Globus pallidus (tissue), 1 donor: ENCODE measurements at regions not wholly inside any gene's neighbourhood (a gene's known extent, or its start where the extent isn't known, plus 50 kb on each side); places are given as distances from the start of the nearest gene placed in this dataset.

Experiments
- DNase-seq: peaks from one replicate; pipeline ENCODE4 v3.0.0-alpha.2; 2015; ENCODE audit warnings: low spot score

DNA sequence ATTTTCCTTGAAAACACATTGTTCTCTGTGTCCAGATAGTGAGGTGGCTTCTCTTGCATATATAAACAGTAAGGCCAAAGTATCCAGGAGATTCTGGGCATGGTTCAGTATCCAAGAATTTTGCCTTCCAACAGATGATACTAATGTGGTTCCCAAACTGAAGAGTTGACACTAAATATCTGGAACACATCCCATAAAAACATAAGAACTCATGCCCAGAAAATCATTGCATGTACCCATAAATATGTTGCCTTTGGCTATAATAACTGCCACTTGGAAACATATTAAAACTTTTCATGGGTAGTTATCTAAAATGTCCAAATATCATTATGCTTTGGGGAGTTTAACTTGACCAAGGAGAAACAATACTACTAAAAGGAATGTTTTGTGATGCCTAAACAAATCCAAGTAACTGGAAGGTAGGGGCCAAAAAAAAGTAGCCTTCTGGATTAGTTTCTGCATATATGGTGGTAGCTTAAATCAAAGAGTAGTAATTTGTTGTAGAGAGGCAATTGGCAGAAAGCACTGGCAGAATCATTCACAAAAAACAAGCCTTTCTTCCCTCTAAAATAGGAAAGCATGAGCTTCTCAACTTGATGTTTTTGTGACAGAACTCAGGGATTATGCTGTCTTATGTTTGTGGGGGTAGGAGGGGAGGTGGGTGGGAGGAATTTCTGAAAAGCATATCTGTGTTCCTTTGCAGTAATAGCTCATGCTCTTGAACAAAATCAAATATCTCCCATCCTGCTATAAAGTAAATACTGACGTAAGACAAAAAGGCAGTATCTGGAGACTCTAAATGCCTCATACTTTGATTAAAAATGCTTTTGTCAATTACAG is 753.9 kb downstream of the TUSC7 start:
- no peak for DNase-seq

DNA sequence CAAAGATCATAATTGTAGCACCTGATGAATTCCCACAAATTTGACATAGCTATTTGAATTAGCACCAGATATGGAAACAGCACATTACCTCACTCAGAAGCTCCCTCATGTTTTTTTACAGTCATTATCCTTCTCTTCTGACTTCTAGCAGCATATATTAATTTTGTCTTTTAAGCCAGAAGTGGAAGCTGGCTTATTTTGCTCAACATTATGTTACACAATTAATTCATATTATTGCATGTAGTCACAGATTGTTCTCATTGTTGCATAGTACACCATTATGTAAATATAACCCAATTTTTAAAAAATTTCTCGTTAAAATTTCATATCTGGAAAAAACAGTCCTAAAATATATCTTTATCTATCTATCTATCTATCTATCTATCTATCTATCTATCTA is 762.3 kb downstream of the TUSC7 start:
- no peak for DNase-seq

DNA sequence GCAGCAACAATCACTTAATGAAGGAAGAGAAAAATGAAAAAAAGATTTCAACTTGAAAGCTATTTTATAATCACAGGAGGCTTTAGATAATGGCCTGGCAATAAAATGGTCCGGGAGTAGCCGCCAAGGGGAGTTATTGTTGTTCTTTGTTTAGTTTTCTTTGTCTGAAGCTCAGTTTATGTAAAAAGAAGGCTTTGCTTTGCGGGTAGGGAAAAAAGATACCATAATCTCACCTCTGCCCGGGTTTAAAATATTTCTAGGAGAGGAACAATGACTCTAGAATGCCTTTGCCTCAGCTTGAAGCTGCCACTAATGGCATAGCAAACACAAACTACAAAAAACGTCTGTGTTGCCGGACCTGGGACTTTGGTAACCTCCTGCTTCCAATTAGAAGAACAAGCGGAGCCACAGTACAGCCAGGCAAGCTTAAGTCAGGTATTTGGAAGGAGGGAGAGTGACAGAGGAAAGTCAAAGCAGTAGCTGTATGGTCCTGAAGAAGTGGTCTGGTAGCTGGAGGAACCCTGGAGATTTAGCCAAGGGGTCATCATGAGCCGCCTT is 764.5 kb downstream of the TUSC7 start:
- DNase-seq = no peak

DNA sequence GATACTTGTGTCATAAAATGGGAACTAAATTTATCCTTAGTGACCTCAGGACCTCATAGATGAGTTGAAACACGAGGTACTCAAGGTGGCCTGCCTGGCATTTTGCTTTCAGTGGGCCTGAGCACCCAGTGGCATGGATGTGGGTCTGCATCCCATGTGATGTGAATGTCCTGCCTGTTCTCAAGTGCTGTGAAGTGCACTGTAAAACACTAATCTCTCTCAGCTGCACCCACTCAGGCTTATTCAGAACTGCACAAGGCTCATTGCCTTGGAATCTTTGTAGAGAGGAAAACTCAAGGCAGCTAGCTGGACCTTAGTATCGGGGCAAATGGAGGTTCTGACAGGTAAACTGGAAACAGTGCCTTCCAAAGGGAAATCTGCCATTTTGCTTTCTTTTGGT is 767.0 kb downstream of the TUSC7 start:
- DNase-seq = no peak

DNA sequence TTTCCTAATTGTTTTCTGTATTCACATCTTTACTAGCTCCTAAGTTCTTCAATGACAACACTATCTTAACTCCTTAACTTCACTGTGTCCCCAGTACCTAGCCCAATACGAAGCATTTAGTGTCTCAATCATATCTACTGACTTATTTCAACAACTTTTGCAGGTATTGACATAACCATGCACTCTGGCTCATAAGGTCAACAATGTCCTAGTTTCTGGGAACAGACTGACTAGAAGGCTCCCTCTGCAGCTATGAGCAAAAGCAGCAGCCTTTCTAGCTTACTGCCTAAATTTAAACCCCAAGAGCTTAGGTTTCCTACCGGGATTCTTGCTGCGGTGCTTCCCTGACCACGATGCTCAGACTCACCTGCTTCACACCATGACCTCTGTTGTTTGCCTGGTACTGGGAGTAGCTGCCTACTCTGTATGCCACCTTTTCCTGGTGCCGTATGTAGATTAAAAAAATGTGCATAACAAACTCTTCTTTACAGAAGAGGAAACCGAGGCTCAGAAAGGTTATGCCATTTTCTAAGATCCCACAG is 767.7 kb downstream of the TUSC7 start:
- DNase-seq = no peak

- no peak for DNase-seq
Measured at GRCh38 chr3:117479095-117479494, 769.5 kb downstream of the TUSC7 start.

DNA sequence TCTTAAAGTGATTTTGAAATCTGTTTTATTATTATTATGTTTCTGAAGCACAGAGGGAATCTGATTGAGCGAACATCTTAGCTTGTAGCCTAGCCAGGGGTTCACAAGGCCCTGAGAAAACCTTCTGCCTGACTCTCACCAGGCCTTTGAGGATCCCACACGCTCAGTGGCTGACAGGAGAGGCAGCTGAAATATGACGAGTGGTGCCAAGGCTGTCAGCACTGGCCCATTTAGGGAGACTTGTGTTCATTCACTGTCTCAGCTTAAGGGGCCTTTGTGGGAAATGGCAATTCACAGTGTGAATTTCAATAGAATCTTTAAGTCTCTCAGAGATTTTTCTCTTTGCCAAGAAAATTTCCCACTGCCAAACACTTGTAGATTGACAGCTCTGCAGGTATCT is 770.9 kb downstream of the TUSC7 start:
- DNase-seq = no peak

DNA sequence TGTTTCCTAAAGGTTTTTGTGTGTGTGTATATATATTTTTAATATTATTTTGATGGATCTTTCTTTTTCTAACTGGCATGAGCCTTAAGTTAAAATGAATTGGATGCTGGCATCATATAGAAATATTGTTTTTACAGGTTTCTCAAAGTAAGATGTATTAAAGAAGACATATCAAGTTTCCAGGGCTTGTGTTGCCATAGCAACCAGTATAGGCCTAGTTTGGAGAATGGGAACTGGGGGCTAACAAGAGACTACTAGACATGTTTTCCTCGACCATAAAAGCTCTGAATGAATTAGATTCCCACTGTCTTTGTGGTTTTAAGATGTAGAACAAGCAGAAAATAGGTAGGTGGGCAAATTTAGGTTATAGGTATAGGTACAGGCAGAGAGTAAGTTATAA is 771.4 kb downstream of the TUSC7 start:
- no peak for DNase-seq

DNA sequence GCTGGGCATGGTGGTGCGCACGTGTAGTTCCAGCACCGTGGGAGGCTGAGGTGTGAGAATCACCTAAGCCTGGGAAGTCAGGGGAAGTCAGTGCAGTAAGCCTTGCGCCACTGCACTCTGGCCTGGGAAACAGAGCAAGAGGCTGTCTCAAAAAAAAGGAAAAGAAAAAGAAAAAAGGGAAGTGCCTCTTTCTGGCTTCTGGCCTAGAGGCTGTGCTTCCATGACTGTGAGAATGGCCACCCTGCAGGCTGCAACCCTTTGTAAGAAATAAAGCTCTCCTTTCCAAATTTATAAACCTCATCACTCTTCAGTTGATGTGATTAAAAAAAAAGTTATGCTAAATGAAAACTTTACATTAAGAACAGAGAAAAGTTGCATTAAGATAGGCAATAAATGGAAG is 774.3 kb downstream of the TUSC7 start:
- no peak for DNase-seq

- DNase-seq = no peak
Measured at GRCh38 chr3:117485841-117486240, 776.3 kb downstream of the TUSC7 start.

DNA sequence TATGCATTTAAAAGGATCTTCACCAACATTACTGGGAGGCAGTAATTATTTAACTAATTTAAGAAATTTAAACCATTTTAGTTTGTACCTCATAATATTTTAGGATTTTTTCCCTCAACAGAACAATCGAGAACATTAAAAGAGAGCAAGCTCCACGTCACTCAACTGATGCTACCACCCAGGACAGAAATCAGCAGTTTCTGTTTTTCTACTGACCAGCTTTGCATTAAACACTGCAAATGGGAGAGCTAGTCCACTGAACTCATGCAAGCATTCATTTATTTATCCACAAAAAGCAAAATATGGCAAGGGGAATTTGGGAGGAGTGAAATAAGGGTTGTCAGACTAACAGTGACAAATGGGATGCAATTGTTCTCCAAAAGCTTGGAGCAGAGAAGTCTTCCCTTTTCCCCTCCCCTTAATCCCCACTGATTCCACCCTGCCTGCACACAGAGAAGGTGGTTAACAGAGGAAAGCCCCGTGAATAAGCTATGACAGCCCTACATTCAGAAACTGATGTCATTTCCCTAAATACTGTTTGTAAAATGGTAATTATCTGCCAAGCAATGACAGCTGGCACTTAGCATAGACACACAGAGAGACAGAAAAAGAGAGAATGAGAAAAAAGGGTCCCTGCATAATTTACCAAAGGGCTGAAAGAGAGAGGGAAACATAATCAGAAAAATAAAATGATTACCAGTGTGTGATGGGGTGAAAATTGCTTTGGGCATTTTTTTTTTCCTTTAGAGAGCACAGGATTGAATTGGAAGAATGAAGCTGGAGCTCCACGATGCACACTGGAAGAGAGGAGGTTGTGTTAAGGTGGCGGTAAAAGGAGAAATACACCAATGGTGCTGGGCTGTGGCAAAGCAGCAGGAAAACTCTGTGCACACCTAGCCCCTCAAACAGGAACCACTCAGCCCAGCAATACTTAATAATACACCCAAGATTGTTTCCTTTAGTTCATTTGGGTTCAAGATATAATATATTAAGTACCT is 777.4 kb downstream of the TUSC7 start:
- peak; percentile 17 for DNase-seq

GRCh38 chr3:117488983-117489382 is 779.4 kb downstream of the TUSC7 start:
- DNase-seq = no peak

GRCh38 chr3:117489663-117490079 is 780.1 kb downstream of the TUSC7 start:
- no peak for DNase-seq

GRCh38 chr3:117490716-117491115 is 781.1 kb downstream of the TUSC7 start:
- DNase-seq = peak; percentile 14

DNA sequence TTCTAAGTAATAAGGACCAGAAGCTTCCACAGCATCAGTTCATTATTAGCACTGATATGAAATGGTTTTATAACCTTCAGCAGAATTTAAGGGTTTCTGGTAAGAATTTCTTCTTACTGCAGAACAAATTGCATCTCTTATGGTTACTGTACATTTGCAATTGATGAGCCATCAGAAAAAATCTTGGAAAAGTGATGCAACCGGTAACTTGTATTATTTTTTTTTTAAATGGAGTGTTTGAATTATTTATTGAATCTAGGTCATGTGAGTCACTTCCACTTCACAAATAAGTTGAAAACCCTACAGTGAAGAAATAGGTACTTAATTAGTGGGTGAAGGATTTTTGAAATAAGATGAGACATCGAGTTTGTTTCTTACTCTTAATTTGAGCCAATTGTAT is 786.0 kb downstream of the TUSC7 start:
- no peak for DNase-seq

- no peak for DNase-seq
Measured at GRCh38 chr3:117499189-117499870, 789.8 kb downstream of the TUSC7 start.

GRCh38 chr3:117507958-117508357 is 798.4 kb downstream of the TUSC7 start:
- DNase-seq = no peak

- no peak for DNase-seq
Measured at GRCh38 chr3:117509858-117510257, 800.3 kb downstream of the TUSC7 start.

GRCh38 chr3:117510396-117510795 is 800.8 kb downstream of the TUSC7 start:
- no peak for DNase-seq

GRCh38 chr3:117512975-117513374 is 803.4 kb downstream of the TUSC7 start:
- DNase-seq = no peak

DNA sequence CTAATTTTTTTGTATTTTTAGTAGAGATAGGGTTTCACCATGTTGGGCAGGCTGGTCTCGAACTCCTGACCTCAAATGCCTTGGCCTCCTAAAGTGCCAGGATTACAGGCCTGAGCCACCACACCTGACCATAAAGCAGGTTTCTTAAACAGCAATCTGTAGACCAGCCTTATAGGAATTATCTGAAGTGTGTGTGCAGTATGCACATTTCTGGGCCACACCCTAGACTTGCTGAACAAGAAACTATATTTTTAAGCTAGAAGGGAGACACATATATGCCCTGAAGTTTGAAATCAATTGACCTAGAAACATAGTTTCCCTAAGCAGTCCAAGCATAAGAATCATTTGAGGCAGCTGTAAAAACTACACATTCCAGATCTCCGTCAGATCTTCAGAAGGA is 805.7 kb downstream of the TUSC7 start:
- DNase-seq = no peak

DNA sequence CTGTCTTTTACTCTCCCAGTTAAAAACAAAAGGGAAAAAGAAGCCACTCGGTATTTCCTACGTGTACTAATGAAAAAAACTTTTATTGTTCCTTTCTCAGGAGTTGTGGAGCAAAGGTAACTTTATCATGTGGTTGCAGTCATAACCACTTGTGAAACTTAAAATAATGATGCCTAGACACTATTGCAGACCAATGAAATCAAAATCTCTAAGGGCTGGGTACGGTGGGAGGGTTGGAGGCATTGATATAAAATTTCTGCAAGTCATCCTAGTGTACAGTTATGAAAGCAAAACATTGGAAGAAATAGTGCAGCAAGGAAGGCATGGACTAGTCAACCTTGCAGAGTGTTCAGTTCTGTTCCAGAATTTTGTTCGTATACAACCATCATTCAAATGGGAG is 808.8 kb downstream of the TUSC7 start:
- no peak for DNase-seq
